ENCODE measurements at regions not wholly inside any gene's neighbourhood (a gene's known extent, or its start where the extent isn't known, plus 50 kb on each side); places are given as distances from the start of the nearest gene placed in this dataset.
"Not testable (repeated sequence)": the region's sequence is repeated elsewhere in the genome, so short reads cannot be mapped to it uniquely, and the experiment has no call there.

DNA sequence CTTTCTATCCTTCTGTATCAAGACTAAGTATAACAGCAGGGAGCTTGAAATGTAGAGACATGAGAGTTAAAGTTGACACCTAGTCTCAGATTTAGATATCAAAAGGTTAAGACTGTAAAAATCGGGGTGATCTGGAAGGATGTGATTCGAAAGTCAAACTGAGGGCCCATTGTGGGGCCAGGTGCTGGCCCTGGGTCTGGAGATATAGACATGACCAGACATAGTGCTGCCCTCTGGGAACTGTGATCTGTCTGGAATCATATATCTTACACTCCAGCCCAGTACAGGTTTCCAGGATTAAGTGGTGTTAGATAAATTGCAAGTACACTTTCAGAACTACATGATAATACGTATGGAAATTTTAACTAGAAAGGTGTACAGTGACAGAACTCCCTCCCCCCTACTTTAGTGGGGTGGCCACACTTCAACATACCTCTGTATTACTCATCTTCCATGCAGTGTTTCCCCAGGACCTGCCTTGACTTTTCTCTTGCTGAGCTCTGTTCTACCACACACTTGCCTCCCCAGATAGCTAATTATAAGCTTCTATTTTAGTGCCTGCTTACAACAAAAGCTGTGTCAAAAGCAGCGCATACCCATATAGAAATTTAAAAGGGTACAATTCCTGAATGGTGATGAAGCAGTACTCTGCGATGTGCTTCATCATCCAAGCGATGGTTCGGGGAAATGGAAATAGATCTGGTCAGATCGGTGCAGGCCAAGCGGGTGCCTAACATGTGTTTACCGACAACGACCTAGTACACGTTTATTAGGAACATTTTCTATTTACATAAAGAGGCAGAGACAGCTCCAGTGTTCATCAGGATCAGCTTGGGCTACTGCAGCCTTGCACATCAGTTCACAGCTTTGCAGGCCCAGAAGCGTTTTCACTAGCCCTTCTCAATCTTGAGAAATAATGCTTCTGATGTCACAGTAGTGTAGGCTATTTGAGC, 68.7 kb downstream of the ARF6 start:
- no peak for DNase-seq (ENCODE audit: low spot score)
- intact Hi-C loops (cut with micrococcal nuclease) = loop anchor here (1.0 to 5.0 kb wide), 4 partner anchors 10 to 76 kb away; no protein-coding TSS in a partner anchor
- no peak overlapping the region for H3K27ac Mint-ChIP-seq
- H3K4me1 Mint-ChIP-seq (ENCODE audit: low read depth) = peaks cover 50% of the 10 kb centered on the region
- no peaks in the 10 kb centered on the region for H3K27me3 Mint-ChIP-seq (ENCODE audit: low read depth)
- H3K4me3 Mint-ChIP-seq (ENCODE audit: low read depth) = no peak overlapping the region
- H3K36me3 Mint-ChIP-seq (ENCODE audit: low read depth) = no peaks in the 10 kb centered on the region
- H3K9me3 Mint-ChIP-seq = no peaks in the 10 kb centered on the region

DNA sequence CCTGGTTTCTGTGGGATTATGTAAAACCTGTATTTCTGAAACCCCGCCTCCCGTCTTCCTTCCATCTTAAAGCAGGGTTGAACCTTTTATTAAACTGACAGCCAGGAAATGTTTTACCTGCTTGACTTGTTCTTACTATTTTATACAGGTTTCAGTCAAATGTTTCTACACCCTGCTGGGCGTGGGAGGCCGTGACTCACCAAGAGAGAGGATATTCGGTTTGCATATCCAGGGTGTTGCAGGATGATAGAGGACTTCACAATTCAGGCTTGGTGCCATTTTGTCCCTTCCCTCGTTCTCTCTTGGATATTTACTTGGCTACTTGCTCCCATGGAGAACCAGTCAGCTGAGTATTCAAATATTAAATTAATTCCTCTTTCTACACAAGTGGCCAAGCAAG, 69.7 kb downstream of the ARF6 start:
- H3K27me3 Mint-ChIP-seq (ENCODE audit: low read depth) = no peaks in the 10 kb centered on the region
- peak overlapping the region; percentile 69 for H3K27ac Mint-ChIP-seq
- no peak overlapping the region for H3K4me3 Mint-ChIP-seq (ENCODE audit: low read depth)
- no peaks in the 10 kb centered on the region for H3K9me3 Mint-ChIP-seq
- H3K4me1 Mint-ChIP-seq (ENCODE audit: low read depth) = peaks cover 51% of the 10 kb centered on the region
- no peaks in the 10 kb centered on the region for H3K36me3 Mint-ChIP-seq (ENCODE audit: low read depth)
- DNase-seq (ENCODE audit: low spot score) = no peak
- intact Hi-C loops (cut with micrococcal nuclease) = loop anchor here (1.0 to 5.0 kb wide), 3 partner anchors 9 to 75 kb away; no protein-coding TSS in a partner anchor

DNA sequence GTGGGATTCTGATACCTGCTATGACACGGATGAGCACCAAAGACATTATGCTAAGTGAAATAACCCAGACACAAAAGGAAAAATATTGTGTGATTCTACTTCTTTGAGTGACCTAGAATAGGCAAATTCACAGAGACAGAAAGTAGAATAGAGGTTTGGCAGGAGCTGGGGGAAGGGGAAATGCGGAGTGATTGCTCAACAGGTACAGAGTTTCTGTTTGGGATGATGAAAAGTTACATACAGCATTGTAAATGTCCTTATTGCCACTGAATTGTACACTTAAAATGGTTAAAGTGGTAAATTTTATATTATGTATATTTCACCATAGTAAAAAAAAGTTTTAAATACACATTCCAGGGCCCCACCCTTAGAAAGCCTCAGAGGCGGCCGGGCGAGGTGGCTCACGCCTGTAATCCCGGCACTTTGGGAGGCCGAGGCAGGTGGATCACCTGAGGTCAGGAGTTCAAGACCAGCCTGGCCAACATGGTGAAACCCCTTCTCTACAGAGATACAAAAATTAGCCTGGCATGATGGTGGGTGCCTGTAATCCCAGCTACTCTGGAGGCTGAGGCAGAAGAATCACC, 72.3 kb downstream of the ARF6 start:
- DNase-seq (ENCODE audit: low spot score); H3K27ac Mint-ChIP-seq; H3K9me3 Mint-ChIP-seq; H3K36me3 Mint-ChIP-seq (ENCODE audit: low read depth); H3K27me3 Mint-ChIP-seq (ENCODE audit: low read depth); H3K4me3 Mint-ChIP-seq (ENCODE audit: low read depth); intact Hi-C loops (cut with micrococcal nuclease): not testable (repeated sequence)
- H3K4me1 Mint-ChIP-seq (ENCODE audit: low read depth) = peaks cover 48% of the 10 kb centered on the region

DNA sequence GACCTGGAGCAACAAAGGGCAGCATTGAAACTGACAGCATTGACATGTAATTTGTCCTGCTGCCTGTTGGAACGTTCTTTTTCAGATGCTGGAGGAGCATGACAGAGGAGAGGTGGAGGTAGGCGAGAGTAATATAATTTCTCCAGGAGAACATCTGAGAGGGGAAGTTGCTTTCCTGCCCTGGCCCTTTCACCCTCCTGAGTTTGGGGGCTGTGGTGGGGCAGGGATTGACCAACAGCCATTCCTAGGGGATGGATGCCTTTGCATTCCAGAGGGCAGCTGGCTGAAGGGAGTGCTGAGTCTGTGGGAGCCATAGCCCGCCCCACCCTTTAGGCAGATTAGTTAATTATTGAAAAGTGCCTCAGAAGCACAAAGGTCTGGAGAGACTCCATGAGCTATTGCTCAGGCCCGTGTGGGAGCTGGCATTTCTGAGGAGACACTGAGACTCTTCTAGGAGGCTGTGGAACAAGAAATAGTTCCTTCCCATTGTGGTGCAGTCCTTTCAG, 73.5 kb downstream of the ARF6 start:
- no peaks in the 10 kb centered on the region for H3K36me3 Mint-ChIP-seq (ENCODE audit: low read depth)
- H3K4me1 Mint-ChIP-seq (ENCODE audit: low read depth) = peaks cover 51% of the 10 kb centered on the region
- H3K27ac Mint-ChIP-seq = no peak overlapping the region
- intact Hi-C loops (cut with micrococcal nuclease) = no loop called here
- DNase-seq (ENCODE audit: low spot score) = no peak
- no peak overlapping the region for H3K4me3 Mint-ChIP-seq (ENCODE audit: low read depth)
- H3K27me3 Mint-ChIP-seq (ENCODE audit: low read depth) = no peaks in the 10 kb centered on the region
- no peaks in the 10 kb centered on the region for H3K9me3 Mint-ChIP-seq

DNA sequence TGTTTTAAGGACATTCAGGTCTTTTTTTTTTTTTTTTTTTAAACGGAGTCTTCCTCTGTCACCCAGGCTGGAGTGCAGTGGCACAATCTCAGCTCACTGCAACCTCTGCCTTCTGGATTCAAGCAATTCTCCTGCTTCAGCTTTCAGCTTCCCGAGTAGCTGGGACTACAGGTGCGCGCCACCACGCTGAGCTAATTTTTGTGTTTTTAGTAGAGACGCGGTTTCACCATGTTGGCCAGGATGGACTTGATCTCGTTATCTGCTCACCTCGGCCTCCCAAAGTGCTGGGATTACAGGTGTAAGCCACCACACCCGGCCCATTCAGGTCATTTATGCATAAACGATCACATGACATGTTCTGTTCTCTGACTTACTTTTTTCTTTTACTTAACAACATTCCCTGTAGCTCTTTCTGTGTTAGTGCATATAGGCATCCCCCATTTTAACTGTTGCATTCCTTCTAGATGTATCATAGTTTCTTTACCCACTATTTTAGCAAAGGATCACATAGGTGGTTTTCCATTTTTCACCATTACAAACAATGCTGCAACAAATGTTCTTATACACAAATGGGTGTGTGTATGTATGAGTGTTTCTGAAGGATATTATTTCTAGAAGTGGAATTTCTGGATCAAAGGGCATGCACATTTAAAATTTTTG, 74.2 kb downstream of the ARF6 start:
- intact Hi-C loops (cut with micrococcal nuclease) = no loop called here
- H3K9me3 Mint-ChIP-seq = no peaks in the 10 kb centered on the region

DNA sequence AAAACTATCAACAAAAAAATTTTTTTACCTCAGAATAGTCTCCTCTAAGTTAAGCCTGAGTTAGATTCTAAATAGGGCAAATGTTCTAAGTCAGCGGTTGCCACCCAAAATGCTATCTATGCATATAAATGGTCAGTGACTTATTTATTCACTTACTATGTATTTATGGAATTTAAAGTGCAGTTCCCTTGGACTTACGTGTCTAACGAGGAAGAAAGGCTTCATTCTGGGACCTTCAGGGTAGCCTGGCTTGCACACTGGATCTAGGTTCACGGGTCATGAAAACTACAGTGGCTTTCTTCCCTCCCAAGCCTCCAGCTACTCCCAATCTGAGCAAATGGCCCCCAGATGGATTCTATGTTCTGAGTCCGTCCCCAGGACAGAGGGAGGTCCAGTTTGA, 77.1 kb downstream of the ARF6 start:
- no peak for DNase-seq (ENCODE audit: low spot score)
- H3K9me3 Mint-ChIP-seq = no peaks in the 10 kb centered on the region
- peak overlapping the region; percentile 99 for H3K27ac Mint-ChIP-seq
- H3K36me3 Mint-ChIP-seq (ENCODE audit: low read depth) = no peaks in the 10 kb centered on the region
- no peaks in the 10 kb centered on the region for H3K27me3 Mint-ChIP-seq (ENCODE audit: low read depth)
- H3K4me1 Mint-ChIP-seq (ENCODE audit: low read depth) = peaks cover 46% of the 10 kb centered on the region
- intact Hi-C loops (cut with micrococcal nuclease) = loop anchor here (2.0 kb wide), 1 partner anchor 23 kb away; no protein-coding TSS in a partner anchor
- H3K4me3 Mint-ChIP-seq (ENCODE audit: low read depth) = no peak overlapping the region

More for the DNA sequence above, 74.2 kb downstream of the ARF6 start:
- no peak overlapping the region for H3K27ac Mint-ChIP-seq
- no peak for DNase-seq (ENCODE audit: low spot score)
- peaks cover 53% of the 10 kb centered on the region for H3K4me1 Mint-ChIP-seq (ENCODE audit: low read depth)
- H3K36me3 Mint-ChIP-seq (ENCODE audit: low read depth) = no peaks in the 10 kb centered on the region
- H3K27me3 Mint-ChIP-seq (ENCODE audit: low read depth) = no peaks in the 10 kb centered on the region
- H3K4me3 Mint-ChIP-seq (ENCODE audit: low read depth) = no peak overlapping the region

DNA sequence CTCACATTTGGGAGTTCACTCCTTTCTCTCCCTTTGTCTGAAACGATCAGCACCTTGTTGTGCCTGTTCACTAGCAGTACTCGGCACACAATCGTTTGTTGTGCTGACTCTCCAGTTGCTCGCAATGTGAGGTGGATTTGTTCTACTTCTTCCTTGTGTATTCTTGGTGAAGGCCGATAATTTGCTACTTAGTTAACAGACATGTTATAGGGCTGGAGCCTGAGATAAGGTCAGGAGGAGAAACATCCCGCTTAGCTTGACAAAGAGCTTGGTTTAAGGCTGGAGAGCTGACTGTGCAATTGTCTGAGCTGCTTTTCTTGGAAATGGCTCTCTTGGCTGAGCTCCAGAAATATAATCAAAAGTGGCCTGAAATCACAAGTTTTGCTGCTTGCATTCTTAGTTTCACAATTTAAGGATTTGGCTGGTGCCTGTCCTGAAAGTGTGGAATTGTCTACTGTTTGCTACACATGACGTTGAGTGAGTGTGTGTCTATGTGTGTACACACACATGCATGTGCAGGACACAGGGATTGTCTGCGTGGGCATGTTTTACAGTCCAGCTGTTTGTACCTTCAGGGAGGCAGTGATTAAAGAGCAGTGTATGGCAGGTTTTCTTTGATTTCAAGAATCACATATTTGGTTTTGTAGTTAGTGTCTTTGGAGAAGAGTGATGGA, 77.7 kb downstream of the ARF6 start:
- Mint-ChIP-seq H3K9me3 (no peaks in the 10 kb centered on the region), H3K27me3 (ENCODE audit: low read depth) (no peaks in the 10 kb centered on the region), H3K4me1 (ENCODE audit: low read depth) (peaks cover 48% of the 10 kb centered on the region), H3K27ac (peak overlapping the region; percentile 99), H3K36me3 (ENCODE audit: low read depth) (no peaks in the 10 kb centered on the region), H3K4me3 (ENCODE audit: low read depth) (peak overlapping the region; percentile 77)
- DNase-seq (ENCODE audit: low spot score) = no peak
- intact Hi-C loops (cut with micrococcal nuclease) = loop anchor here (1.0 to 2.0 kb wide), 8 partner anchors 8 to 113 kb away; partner anchors contain the start of gene ARF6

DNA sequence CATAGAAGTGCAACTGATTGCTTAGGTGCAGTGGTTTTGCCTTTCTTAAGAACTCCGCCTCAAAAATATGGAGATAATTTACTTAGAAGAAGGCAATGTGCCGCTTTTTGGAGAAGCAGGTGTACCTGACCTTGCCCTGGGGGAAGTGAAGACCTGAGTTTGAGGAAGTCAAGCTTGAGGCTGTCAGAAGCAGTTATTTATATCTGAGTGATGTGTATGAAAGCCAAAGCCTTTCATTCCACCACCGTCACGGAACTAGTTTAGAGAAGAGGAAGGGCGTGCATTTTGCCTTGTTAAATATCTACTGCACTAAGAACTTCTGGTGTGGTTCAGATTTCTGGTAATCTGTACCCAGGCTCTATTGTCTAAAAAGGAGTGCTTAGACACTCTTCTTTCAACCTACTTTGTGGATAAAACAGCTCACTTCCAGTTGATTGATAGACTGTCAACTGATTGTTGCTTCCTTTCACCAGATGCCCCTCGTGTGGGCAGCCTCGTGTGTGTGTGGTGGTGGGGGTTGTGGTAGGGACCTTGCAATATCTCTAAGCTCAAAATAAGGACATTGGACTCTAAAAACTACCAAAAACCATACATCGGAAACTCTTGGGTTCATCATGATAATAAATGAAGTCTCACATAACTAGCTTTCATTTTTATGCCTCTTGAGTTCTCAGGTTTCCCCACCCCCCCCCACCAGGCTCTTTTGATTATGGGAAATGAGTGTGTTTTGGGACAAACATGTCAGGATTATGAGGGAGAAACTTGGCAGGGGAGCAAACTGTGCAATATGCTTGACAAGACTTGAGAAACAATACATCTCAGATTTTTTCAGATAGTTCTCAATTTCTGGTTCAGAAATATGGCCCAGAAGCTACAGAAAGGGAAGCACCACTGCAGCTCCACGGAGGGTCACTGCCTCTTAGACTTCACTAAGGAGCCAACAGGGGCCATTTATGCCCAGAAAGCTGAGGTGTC, 78.6 kb downstream of the ARF6 start:
- H3K27ac Mint-ChIP-seq = peak overlapping the region; percentile 99
- H3K27me3 Mint-ChIP-seq (ENCODE audit: low read depth) = no peaks in the 10 kb centered on the region
- peak overlapping the region; percentile 77 for H3K4me3 Mint-ChIP-seq (ENCODE audit: low read depth)
- no peaks in the 10 kb centered on the region for H3K9me3 Mint-ChIP-seq
- intact Hi-C loops (cut with micrococcal nuclease) = loop anchor here (1.0 to 2.0 kb wide), 8 partner anchors 9 to 112 kb away; partner anchors contain the start of gene ARF6
- H3K36me3 Mint-ChIP-seq (ENCODE audit: low read depth) = no peaks in the 10 kb centered on the region
- peaks cover 46% of the 10 kb centered on the region for H3K4me1 Mint-ChIP-seq (ENCODE audit: low read depth)
- peak; percentile 42 for DNase-seq (ENCODE audit: low spot score)

DNA sequence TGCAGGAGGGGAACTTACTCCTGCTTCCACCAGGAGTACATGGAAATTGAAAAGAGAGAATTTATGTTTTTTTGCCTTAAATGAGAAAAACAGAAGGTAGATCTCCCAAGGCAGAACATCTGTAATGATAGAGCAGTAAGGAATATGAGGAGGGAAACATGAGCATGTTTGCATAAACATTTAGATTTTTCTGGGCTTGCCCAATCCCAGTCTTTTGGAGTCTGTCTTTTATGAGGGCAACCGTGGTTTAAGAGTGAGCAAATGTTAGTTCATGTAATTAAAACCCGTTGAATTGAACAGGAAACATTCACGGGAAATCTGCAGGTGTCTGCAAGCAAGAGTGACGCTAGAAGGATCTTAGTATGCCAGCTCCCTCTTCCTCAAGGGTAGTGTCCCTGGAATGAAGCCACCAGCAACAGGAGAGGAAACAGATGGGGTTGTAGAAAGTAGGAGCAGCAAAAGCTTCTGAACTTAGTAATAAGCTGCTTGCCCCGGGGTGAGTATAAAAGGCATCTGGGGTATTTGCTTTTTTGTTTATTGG, 79.3 kb downstream of the ARF6 start:
- peaks cover 51% of the 10 kb centered on the region for H3K4me1 Mint-ChIP-seq (ENCODE audit: low read depth)

DNA sequence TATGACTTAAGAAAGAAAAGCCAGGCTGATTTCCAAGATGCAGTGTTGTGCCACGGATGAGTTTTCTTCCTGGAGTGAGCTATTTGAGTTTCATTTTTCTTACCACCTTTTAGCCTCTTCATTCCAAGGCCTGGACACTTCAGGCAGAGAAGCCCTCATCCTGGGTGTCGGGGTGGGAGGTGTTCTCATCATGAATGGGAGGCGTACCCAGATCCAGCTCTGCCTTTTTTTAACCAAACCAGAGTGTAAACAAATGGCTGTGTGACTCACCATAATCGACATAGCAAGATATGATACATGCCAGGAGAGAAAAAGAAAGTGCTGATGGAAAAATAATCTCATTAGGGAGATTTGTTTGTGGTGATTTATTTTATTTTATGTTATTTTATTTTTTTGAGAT, 79.9 kb downstream of the ARF6 start:
- Mint-ChIP-seq H3K27ac (peak overlapping the region; percentile 99), H3K27me3 (ENCODE audit: low read depth) (no peaks in the 10 kb centered on the region), H3K4me1 (ENCODE audit: low read depth) (peaks cover 57% of the 10 kb centered on the region), H3K9me3 (no peaks in the 10 kb centered on the region), H3K4me3 (ENCODE audit: low read depth) (peak overlapping the region; percentile 77), H3K36me3 (ENCODE audit: low read depth) (peaks cover 3% of the 10 kb centered on the region)
- peak; percentile 32 for DNase-seq (ENCODE audit: low spot score)
- intact Hi-C loops (cut with micrococcal nuclease) = loop anchor here (1.0 kb wide), 1 partner anchor 11 kb away; no protein-coding TSS in a partner anchor

More for the DNA sequence above, 79.3 kb downstream of the ARF6 start:
- Mint-ChIP-seq H3K36me3 (ENCODE audit: low read depth) (peaks cover 3% of the 10 kb centered on the region), H3K27me3 (ENCODE audit: low read depth) (no peaks in the 10 kb centered on the region), H3K27ac (peak overlapping the region; percentile 99), H3K4me3 (ENCODE audit: low read depth) (peak overlapping the region; percentile 77), H3K9me3 (no peaks in the 10 kb centered on the region)
- no peak for DNase-seq (ENCODE audit: low spot score)
- intact Hi-C loops (cut with micrococcal nuclease) = no loop called here

DNA sequence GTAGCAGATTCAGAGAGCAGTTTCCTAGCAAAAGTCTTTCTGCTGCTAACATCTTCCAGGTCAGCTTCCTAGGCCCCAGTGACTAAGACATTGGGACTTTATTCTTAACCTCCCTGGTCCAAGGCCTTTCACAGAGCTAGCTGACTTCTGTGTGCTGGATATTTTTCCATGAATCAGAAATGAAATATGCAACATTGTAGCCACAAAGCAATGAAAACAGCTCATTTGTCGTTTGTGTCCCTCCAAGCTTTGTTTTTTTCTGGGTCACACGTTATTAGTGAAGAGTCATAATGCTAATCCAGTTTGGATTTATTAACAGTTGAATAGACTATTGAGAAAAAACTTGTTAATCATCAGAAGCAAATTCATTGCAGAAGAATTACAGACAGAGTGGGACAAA, 82.4 kb downstream of the ARF6 start:
- Mint-ChIP-seq H3K36me3 (ENCODE audit: low read depth) (peaks cover 4% of the 10 kb centered on the region), H3K27ac (no peak overlapping the region), H3K9me3 (no peaks in the 10 kb centered on the region), H3K4me3 (ENCODE audit: low read depth) (no peak overlapping the region), H3K27me3 (ENCODE audit: low read depth) (no peaks in the 10 kb centered on the region), H3K4me1 (ENCODE audit: low read depth) (peaks cover 68% of the 10 kb centered on the region)
- no peak for DNase-seq (ENCODE audit: low spot score)
- intact Hi-C loops (cut with micrococcal nuclease) = no loop called here

All from activated T-helper 2 cell treated with anti-CD3 and anti-CD28 coated beads, Interferon-gamma antibody, Interleukin-2, Interleukin-4, amounts not matched to agents 10 μg/mL and 5 μg/mL and 100 μg/mL, durations not matched to agents 14 hours and 24 hours and 36 hours (primary cell).